Glomerular visceral epithelial cell (primary cell): ENCODE measurements at regions not wholly inside any gene's neighbourhood (a gene's known extent, or its start where the extent isn't known, plus 50 kb on each side); places are given as distances from the start of the nearest gene placed in this dataset.
"Not testable (repeated sequence)": the region's sequence is repeated elsewhere in the genome, so short reads cannot be mapped to it uniquely, and the experiment has no call there.

Experiments used
- DNase-seq: peaks from one replicate; pipeline ENCODE4 v3.0.0-alpha.2; 2016; ENCODE audit errors: extremely low spot score

DNA sequence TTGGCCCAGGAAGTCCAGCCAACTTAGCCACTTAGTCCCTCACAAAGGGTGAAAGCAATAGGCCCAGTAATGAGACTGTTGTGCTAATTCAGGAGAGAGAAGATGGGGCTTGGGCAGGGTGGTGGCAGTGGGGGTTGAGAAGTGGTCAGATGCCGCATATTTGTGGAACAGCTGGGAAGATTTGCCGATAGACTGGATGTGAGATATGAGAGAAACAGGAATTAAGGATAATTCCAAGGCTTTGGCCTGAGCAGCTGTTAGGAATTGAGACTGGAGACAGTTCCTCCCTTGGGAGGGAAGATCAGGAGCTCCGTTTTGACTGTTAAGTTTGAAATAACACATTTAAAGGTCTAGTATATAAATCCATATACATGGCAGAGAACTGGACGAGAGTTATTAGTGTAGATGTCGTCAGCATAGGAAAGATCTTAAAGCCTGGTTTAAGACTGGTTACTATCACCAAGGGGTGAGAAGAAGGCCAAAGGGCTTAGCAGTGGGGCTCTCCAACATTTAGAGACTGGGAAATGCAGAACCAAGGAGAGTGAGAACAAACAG, 323.7 kb upstream of the FAM78B start:
- DNase-seq, result no peak

DNA sequence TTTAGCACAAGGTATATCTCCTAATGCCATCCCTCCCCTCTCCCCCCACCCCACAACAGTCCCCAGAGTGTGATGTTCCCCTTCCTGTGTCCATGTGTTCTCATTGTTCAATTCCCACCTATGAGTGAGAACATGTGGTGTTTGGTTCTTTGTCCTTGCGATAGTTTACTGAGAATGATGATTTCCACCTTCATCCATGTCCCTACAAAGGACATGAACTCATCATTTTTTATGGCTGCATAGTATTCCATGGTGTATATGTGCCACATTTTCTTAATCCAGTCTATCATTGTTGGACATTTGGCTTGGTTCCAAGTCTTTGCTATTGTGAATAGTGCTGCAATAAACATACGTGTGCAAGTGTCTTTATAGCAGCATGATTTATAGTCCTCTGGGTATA, 327.0 kb upstream of the FAM78B start:
- not testable (repeated sequence) for DNase-seq

DNA sequence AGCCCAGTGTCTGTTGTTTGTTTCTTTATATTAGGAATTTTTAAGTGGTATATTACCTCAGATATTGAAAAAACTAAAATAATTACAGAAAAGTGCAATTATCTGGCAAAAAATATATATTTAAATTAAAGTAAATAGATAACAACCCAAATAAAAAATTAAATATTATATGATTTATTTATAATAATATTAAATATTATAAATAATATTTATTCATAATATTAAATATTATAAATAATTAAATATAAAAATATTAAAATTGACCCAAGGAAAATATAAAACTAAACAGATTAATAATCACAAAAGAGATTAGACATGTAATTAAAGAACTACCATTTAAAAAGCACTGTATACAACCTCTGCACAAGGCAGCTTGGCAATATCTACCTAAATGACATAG, 331.9 kb upstream of the POGK start:
- DNase-seq, result no peak

DNA sequence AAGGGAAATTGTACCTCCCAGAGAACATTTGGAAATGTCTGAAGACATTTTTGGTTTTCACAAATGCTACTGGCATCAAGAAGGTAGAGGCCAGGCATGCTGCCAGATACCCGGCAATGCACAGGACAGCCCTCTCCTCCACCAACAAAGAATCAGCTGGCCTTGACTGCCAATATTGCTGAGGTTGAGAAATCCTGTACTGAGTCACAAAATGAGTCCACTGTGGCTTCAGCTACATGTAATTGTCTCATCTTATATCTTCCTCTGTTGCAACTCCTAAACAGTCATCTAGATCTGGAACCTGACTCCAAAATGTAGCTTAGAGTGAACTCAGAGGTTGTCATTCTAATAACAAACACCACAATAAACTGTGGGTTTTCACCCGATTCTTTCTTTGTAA, 327.5 kb upstream of the POGK start:
- no peak for DNase-seq

DNA sequence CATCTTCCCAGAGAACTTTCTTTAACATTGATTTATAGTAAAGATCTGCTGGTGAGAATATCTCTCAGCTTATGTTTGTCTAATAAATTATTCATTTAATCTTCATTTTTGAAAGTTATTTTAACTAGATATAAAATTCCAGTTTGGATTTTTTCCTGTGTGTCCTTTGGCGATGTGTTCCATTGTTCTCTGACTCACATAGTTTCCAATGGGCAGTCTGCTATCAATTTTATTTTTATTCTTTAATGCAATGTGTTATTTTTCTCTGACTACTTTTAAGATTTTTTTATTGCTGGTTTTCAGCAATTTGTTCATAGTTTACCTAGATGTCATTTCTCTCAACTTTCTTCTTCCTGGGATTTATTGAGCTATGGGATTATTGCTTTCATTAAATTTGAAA, 325.2 kb upstream of the POGK start:
- no peak for DNase-seq

DNA sequence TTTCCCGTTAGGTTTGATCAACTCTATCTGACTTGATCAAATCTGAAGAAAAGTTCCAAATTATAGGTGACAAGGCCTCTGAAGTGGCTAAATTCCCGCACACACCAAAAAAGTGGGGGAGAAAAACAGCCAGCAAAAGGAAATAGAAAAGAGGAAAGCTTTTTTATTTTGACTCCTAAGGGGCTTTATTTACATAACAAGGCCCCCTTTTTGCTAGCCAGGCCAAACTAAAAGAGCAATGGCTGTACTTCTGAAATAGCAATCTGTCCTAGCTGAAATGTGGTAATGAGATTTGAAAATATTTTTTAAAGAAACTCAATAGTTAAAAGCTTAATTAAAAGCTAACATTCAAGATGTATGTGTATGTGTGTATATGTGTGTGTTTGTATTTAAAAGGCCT, 311.5 kb upstream of the POGK start:
- DNase-seq, result no peak

DNA sequence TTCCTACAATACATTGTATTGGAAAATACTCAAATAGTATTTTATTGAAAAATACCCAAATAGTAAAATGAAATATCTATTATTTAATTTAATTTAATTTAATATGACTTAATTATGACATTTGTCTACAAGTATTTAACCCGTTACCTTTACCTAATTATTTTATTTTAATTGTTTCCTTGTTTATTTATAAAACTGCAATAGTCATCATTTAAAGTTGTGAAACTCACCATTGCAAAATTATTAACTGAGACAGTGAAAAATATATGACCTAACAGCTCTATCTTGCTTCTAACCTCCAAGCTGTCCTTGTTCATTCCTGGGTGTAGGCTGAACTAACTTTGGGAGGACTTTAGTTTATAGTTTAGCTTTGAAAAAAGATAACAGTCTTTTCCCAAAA, 300.6 kb upstream of the POGK start:
- no peak for DNase-seq

DNA sequence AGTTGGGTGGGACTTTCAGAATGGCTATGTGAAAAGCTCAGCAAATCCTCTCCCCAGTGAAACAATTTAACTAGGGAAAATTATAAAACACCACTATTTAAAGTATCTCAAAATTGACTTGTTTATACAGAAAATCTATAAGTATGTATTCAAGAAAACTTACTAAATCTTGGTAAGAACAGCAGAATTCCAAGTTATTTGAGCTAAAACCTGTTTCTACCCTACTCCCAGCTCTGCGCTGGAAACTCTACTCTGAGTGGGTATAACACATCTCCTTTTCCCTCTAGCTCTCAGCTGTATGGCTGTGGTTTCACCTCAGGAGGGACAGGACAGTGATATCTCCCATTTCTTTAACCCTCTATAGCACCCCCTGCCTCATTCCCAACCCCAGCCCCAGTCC, 295.2 kb upstream of the POGK start:
- no peak for DNase-seq

DNA sequence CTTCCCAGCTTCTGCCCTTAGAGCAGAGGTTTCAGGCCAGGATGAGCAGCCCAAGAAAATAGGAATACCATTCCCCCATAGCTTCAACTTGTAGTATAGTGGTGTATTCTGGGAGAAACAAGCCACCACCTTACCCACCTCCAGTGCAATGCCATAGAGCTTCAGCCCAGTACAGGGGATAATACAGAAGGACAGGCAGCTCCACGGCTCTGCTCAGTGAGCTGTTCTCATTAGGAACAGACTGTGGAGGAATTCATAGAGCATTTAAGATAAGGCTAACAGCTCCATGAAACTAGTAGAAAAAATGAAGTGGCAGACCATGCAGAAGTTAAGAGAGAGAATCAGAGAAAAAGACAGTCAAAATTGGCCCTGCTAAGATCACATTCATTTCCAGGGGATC, 294.7 kb upstream of the POGK start:
- DNase-seq, result no peak

DNA sequence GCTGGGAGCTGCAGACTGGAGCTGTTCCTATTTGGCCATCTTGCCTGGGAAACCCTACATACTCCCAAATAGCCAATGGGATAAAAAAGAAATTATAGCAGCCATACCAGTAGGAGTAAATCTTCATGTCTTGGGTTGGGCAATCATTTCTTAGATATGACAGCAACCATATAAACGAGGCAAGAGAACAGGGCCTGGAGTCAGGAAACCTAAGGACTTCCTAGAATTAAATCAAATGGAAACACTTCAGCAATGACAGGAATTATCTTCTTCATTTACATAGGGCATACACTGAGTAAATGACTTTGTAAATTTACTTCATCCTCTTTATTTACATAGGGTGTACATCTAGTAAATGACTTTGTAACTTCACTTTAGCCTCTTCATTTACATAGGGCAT, 286.6 kb upstream of the POGK start:
- no peak for DNase-seq

DNA sequence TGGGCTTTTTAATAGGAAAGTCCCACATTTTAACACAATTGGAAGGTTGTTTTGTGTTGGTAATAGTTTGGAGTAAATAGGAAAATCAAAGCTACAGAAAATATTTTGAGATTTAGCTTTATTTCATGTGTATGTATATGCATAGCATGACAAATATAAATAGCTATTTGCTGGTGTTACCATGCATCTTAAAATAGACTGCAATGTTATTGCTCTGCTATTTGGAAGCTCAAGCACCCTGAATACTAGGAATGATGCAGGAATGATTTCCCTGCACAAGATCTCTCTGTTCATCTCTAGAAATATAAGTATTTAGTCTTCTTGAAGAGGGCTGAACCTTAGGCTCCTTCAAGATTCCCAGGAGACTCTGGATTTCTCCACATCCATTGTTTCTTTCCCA, 268.3 kb upstream of the POGK start:
- DNase-seq, result no peak

DNA sequence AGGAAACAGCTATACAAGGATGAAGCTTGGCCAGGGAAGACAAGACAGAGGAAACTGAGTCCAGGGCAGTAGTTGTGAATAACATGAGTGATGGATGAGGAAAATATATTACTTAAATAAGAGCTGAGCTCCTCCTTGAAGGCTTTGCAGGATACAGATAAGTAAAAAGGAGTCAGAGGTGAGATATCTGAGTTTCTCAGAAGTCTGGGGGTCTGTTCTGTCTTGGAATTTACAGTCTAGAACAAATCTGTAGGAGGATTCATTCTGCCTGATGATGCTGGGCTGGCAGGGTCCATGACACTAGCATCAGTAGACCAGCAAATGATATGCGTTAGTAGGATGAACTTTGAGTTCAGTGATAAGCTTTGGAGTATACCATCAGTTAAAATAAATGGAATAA, 266.1 kb upstream of the POGK start:
- no peak for DNase-seq

DNA sequence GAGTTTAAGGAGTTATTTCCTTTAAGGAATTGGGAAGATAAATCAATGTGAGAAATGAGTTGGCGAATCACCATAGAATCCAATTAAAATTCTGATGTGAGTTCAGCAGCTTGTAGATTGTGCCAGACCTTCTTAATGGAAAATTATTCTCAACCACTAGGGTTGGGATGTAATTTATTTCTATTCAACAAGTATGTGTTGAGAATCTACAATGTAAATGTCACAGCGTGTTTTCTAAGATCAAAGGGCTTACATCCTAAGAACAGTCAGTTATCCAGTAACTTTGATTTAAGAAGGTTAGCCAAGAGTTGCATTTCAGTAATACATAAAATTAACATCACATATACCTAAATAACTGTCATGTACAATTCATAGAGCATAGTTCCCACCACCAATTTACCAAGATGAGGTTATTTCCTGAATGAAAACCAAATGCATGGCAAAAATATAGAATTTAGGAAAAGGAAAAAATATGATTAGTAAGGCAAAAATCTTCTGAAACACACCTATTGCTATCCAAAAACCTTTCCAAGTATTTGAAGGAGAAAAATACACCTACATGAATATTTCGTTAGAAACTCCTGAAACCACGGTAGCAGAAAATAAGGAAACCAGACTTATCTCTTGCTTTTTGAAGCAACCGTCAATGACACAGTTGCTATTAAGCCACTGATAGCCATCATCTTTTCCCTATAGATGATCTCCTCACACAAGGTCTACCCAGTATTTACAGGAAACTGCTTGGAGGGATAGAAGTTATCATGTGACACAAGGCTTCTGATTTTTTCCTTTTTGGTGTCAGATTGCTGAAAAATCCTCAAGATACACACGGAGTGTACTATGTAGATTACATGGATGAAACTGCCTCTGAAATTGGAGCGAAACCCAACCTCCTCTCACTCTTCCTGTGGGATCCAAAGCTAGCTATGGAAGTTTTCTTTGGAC, 259.4 kb upstream of the POGK start:
- no peak for DNase-seq

DNA sequence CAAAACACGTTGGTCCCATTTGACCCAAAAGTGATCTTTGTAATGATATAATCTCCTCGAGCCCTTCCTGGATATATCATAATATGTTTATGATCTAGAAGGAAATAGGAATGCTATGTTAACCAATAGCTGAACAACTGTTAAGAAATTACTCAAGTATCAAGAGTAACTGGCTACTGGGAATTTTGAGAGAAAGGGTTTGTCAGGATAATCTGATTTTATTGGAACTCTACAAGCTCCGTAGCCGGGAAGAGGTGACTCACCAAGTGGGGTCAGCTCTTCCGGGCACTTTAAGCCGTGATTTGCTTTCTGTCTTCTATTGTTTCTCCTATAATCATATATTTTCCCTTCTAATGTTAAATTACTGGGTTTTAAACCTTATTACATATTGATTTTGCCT, 250.5 kb upstream of the POGK start:
- DNase-seq, result no peak

DNA sequence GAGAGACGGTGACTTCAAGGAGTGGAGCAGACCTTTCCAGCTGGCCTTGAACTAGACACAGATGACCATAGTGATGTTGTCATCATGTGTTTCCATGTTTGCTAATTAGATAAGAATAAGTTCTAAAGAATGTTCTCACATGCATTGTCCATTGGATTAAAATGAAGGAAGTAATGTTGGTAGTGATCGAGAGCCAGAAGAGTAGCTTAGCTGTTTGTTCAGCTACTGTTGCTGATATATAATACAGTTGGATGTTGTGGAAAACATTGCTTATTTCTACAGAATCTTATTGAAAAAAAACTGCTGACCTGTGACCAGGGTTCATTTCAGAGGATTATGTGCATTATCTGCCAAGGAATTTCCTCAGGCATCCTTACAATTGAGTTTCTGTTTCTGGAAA, 249.1 kb upstream of the POGK start:
- DNase-seq, result no peak

DNA sequence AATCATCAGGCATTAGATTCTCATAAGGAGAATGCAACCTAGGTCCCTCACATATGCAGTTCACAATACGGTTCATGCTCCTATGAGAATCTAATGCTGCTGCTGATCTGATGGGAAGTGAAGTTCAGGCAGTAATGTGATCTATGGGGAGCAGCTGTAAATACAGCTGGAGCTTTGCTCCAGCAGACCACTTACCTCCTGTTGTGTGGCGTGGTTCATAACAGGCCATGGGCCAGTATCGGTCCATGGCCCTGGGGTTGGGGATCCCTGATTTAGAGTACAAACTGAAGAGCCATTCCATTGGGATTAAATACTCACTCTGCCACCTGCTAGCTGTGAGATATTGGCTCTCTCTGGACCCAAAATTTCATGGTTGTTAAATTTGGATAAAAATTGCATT, 244.6 kb upstream of the POGK start:
- no peak for DNase-seq

DNA sequence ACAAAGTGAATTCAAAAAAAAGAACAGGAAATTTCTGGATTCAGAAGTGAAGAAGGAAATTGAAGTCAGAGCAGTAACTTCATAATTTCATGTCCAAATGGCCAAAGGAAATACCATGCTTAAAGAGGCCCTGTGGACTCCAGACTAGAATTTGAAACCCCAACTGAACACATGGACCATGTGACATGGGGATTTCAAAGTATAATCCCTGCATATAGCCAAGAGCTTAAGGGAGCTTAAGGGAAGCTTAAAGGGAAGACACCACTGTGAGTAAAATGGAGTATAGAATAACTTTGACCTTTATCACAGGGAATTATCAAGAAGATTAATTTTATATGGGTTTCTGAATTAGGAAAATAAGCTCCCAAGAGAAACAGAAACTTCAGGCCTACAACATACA, 241.8 kb upstream of the POGK start:
- DNase-seq, result no peak

DNA sequence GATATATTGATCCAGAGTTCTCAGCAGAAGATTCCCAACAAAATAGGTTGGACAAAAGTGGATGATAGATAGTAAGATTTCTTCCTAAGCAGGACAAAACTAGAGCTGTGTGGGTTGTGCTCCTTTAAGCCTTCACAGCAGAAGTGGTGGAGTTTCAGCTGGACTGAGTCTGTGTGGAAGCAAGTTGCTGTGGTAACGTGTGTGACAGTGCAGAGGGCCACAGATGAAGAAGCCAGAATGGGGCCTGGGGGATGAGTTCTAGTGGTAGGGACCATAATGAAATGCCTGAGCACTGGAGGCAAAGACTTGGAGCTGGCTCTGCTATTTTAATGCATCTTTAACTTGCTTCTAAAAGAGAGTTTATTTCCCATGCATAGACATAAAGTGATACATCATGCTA, 238.7 kb upstream of the POGK start:
- no peak for DNase-seq

DNA sequence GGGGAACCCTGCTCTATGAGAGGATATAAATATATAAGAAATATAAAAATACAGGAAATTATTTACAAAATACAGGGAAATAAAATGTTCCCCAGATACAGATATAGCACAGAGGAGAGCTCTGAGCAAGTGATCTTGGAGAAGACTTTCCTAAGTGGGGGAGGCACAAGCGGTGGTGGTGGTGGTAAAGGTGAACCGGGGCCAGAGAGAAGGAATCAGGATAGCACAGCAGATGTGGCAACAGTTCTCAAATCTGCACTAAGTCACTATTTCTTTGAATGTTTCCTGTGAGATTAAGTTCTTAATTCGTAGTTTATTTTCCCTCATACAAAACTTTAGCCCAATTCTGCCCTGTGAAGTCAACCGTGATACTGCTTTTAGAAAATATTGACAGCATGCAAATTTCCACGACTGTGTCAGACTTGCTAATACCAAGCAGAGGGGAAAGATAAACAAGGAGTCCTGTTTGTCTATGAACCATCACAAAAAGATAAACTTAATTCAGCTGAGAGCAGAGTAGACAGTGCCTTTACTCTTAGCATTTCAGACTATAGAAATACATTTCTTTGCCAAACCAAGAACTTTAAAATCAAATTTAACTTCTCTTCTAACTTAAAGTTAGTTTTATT, 237.5 kb upstream of the POGK start:
- no peak for DNase-seq

DNA sequence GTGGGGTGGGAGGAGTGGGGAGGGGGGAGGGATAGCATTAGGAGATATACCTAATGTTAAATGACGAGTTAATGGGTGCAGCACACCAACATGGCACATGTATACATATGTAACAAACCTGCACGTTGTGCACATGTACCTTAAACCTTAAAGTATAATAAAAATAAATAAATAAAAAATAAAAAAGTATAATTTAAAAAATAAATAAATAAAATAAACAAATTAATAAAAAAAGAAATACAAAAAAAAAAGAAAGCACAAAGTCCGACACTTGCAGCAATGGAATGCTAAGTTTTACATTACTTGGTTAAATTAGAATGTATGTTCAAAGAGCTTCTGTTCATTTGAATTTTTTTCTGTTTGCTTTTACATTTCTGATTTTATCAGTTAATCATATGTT, 236.5 kb upstream of the POGK start:
- not testable (repeated sequence) for DNase-seq

DNA sequence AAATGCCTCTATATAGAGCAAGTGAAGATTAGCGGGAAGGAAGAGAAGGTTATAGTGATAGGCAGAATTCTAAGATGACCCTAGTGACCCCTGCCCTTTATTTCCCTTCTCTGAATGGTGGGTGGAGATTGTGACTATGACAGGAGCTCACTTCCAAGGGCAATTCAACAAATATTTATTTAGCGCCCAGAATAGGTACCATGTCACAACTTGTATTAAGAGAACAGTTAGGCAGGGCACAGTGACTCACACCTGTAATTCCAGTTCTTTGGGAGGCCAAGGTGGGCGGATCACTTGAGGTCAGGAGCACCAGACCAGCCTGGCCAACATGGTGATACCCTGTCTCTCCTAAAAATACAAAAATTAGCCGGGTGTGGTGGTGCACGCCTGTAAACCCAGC, 236.0 kb upstream of the POGK start:
- DNase-seq, result no peak

DNA sequence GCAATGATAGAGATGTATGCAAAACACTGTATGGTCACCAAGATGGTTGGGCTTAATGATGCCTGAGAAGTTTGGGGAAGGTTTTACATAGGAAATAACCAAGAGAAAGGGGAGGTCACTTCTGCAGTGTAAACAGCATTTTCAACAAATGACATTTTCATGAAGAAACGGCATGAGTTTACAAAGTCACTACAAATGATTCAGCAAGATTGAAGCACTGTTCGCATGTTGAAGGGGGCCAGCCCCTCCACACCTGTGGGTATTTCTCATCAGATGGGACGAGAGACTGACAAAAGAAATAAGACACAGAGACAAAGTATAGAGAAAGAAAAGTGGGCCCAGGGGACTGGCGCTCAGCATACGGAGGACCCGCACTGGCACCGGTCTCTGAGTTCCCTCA, 234.1 kb upstream of the POGK start:
- DNase-seq, result no peak

DNA sequence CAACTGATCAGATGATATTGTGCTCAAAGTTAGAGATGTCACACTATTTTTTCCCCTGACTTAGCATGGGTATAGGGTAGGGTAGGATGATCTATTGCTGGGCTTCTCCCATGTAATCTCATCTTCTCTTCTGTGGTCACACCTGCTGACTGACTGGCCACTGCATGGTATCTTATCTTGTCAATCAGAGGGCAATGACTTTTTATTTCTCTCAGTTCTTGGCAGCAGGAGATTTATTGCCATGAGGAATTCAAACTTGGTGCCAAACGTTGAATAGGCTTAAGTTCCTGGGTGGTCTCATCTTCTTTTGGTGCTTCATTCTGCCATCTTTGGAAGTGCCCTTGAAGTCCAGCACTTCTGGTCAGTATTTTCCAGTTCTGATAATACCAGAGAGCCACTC, 226.4 kb upstream of the POGK start:
- no peak for DNase-seq
